IPS-NIHi7 (cell line): ENCODE measurements at regions not wholly inside any gene's neighbourhood (a gene's known extent, or its start where the extent isn't known, plus 50 kb on each side); places are given as distances from the start of the nearest gene placed in this dataset.
A peak's percentile ranks its signal among the peaks of the same experiment; 100 is the strongest.

Experiments
- DNase-seq: peaks from one replicate; pipeline ENCODE4 v3.0.0; 2012; ENCODE audit warnings: mixed read lengths; ENCODE audit errors: extremely low spot score

DNA sequence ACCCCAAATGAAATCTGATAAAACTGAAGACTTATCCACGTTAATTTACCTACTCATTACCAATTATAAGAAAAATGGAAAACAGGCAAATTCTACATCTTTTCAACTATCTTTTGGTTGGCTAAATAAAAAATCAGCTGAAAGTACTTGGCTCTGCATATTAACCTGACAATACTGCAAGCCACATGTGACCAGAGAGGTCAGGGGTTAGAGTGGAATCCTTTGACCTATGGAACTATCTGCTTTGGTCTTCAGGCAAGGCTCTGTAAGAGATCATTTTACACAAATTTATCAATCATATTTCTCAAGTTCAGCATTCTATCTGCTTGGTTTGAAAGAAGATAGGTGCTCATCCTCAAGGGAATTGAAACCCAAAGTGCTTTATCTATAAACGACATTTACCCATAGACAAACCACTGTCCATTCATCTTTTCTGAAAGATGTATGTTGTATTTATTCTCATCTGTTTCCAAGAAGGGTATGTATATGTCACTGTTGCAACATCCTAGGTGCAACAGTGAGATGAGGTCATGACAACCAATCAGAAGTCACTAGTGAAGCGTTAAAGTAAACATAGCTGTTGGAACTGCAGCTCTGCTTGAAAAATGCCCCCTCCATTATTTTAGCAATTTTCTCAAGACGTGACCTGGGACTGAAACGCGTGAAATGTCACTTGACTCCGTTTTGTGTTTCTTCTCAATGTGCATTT is 144.9 kb upstream of the POU5F2 start:
- DNase-seq = no peak

GRCh38 chr5:93884254-93884653 is 142.9 kb upstream of the POU5F2 start:
- no peak for DNase-seq

- DNase-seq = no peak
Measured at GRCh38 chr5:93883459-93883858, 142.1 kb upstream of the POU5F2 start.

- no peak for DNase-seq
Measured at GRCh38 chr5:93875693-93876092, 134.3 kb upstream of the POU5F2 start.

GRCh38 chr5:93874491-93874890 is 133.1 kb upstream of the POU5F2 start:
- no peak for DNase-seq

- no peak for DNase-seq
Measured at GRCh38 chr5:93874080-93874479, 132.7 kb upstream of the POU5F2 start.

GRCh38 chr5:93873211-93873736 is 131.9 kb upstream of the POU5F2 start:
- DNase-seq = no peak

GRCh38 chr5:93870649-93871048 is 129.2 kb upstream of the POU5F2 start:
- no peak for DNase-seq

GRCh38 chr5:93868851-93869250 is 127.5 kb upstream of the POU5F2 start:
- DNase-seq = no peak

DNA sequence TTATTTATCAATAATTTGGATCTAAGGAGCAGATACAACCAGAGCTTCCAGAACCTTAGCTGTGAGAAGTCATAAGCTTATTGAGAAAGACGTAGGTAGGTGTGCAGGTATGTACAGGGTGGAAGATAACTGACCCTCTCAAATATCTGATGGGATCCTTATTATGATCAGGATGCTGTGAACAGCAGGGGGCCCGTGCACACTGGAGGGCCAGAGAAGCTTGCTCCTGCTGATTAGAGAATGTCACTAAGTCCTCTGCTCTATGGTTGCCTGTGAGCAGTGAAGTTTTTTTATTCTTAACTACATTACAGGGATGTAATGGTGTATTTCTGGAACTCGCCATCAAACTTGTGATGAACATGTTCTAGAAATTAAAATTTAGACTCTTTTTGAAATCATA is 108.9 kb upstream of the POU5F2 start:
- DNase-seq = no peak

DNA sequence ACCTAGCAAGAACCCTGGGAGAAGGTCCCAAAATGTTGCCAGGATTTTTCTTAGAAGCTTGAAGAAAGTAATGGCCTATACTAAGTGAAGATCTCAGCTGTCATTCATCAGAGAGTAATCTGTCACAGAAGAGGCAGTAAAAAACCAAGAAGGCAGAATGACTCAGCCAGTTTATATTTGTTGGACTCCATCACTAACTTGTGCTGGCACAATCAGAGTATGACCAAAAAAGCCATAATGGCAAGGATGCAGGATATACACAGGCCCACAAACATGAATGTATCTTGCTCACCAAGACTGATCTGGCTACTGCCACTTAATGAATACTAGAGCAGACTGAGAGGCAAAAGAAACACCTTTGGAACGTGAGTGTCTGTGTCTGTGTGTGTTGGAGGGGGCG is 104.0 kb upstream of the POU5F2 start:
- no peak for DNase-seq

DNA sequence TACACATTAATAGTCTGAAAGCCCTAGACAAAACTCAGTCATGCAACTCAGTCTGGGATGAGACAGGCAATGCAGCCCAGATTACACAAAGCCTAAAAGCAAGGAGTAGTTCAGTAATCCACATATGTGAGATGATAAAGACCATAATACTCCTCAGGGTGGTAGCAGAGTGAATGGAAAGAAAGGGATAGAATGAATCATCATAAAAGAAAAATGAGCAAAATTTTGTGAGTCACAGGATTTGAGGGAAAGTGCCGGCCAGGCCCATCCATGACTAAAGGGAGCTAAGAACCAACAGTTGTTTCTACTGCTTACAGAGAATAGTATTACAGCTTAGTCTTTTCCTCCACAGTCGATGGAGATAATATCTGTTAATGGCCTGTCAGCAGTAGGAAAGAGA is 90.0 kb upstream of the POU5F2 start:
- DNase-seq = no peak

- DNase-seq = no peak
Measured at GRCh38 chr5:93830893-93831292, 89.5 kb upstream of the POU5F2 start.

- no peak for DNase-seq
Measured at GRCh38 chr5:93829346-93829745, 87.9 kb upstream of the POU5F2 start.

DNA sequence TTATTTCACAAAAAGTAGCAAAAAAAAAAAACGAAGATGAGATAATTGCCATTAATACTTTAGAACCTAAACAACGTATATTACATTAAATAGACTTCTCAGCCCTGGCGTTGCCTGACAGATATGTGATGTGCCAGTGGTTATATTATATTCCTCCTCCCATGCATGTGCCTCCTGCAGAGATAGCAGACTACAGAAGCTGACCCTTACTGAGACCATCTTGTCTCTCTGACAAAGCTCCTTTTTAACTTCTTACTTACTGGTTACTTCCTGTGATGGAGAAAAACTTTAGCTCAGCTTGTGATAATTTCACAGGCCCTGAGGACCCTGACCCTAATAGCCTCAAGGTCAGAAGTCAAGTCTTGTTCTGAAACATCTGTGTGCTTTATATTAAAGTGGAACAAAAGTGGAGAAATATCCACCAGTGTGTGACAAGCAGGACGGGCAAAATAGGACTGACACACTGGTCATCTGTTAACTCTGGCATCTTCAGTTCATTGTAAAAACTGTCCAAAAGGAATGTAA is 80.6 kb upstream of the POU5F2 start:
- no peak for DNase-seq

- peak; percentile 26 for DNase-seq
Measured at GRCh38 chr5:93819668-93820067, 78.3 kb upstream of the POU5F2 start.

GRCh38 chr5:93810780-93811179 is 69.4 kb upstream of the POU5F2 start:
- no peak for DNase-seq

GRCh38 chr5:93809430-93809829 is 68.0 kb upstream of the POU5F2 start:
- no peak for DNase-seq

DNA sequence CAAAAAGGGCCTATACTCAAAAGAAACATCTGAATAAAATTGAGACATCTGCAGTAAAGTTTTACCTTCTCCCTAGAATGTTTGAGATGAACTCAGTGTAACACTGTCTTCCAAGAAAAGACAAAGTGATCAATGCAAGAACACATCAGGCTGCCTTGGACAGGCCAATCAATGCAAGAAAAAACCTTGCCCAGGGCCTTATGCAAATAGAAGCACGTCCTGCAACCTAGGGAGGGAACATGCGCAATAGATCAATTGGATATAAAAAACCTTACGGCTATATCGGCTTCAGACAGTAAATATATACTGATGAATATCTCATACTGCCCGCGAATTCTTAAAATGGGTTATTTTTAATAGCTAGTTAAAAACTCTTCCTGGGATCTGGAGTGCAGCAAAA is 66.4 kb upstream of the POU5F2 start:
- DNase-seq = no peak

GRCh38 chr5:93805616-93806379 is 64.4 kb upstream of the POU5F2 start:
- DNase-seq = no peak

DNA sequence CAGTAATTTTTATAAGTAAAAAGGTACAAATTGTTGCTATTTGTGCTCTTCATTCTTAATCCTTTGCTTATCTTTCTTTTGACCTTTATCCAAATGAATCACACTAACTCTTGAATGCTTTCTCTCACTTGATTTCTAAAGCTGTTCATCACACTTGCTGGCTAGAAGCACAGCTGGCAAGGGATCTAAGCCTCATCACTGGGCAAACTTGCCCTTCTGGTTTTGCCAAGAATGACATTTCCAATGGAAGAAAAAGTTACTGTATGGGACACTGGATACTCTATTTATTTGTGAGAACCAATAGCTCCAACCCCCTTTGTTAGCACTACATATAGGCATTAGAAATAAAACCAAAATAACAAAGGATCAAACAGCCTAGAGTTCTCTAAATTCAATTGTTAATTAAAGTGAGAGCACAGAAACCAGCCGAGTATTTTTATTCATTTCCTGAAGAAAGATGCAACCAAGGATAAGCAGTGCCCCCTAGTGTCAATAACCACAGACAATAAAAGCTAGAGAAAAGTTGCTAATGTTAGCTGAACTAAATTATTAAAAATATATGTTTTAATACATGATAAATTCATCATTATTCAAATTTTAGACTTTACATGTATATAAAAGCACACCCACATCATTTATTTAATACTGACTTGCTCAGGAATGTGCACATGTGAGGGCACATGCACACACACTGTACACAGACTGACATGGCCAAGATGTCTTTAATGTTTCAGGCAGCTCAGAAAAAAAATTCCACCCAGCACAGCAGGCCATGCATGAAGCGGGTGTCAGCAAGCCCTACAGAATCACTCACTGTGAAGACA is 59.8 kb upstream of the POU5F2 start:
- peak; percentile 26 for DNase-seq

DNA sequence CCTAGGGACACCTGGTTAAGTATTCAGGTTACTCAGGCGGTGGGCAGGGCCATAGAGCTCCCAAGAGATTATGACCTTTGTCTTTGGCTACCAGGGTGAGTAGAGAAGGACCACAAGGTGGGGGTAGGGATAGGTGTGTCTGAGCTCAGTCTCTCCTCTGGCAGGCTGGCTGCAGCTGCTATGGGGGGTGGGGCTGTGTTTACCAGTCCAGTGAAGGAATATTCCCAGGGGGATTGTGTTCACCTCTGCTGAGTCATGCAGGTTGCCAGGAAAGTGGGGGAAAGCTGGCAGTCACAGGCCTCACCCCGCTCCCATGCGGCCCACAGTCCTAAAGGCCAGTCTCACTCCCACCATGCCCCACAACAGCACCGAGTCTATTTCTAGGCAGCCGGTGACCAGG is 53.6 kb upstream of the POU5F2 start:
- no peak for DNase-seq
